ENCODE measurements at regions not wholly inside any gene's neighbourhood (a gene's known extent, or its start where the extent isn't known, plus 50 kb on each side); places are given as distances from the start of the nearest gene placed in this dataset.

GRCh38 chr10:10591715-10592341, 425.8 kb upstream of the CELF2 start:
- no peak for DNase-seq (ENCODE audit: low read depth)

GRCh38 chr10:10596256-10596655, 421.4 kb upstream of the CELF2 start:
- DNase-seq (ENCODE audit: low read depth), result no peak

- DNase-seq (ENCODE audit: low read depth), result no peak
These were observed 419.4 kb upstream of the CELF2 start for GRCh38 chr10:10598297-10598696.

GRCh38 chr10:10600004-10600403, 417.7 kb upstream of the CELF2 start:
- DNase-seq (ENCODE audit: low read depth), result no peak

GRCh38 chr10:10605551-10606081, 412.1 kb upstream of the CELF2 start:
- DNase-seq (ENCODE audit: low read depth), result no peak

GRCh38 chr10:10609379-10609955, 408.2 kb upstream of the CELF2 start:
- DNase-seq (ENCODE audit: low read depth), result no peak

- no peak for DNase-seq (ENCODE audit: low read depth)
These were observed 407.5 kb upstream of the CELF2 start for GRCh38 chr10:10610171-10610570.

GRCh38 chr10:10612151-10612550, 405.5 kb upstream of the CELF2 start:
- no peak for DNase-seq (ENCODE audit: low read depth)

GRCh38 chr10:10613656-10614244, 403.9 kb upstream of the CELF2 start:
- DNase-seq (ENCODE audit: low read depth), result no peak

GRCh38 chr10:10617686-10618085, 400.0 kb upstream of the CELF2 start:
- DNase-seq (ENCODE audit: low read depth), result no peak

- DNase-seq (ENCODE audit: low read depth), result no peak
These were observed 399.5 kb upstream of the CELF2 start for GRCh38 chr10:10618139-10618538.

GRCh38 chr10:10623958-10624566, 393.6 kb upstream of the CELF2 start:
- DNase-seq (ENCODE audit: low read depth), result no peak

GRCh38 chr10:10624567-10624962, 393.1 kb upstream of the CELF2 start:
- no peak for DNase-seq (ENCODE audit: low read depth)

GRCh38 chr10:10625491-10625890, 392.2 kb upstream of the CELF2 start:
- DNase-seq (ENCODE audit: low read depth), result no peak

- no peak for DNase-seq (ENCODE audit: low read depth)
These were observed 390.9 kb upstream of the CELF2 start for GRCh38 chr10:10626734-10627133.

- DNase-seq (ENCODE audit: low read depth), result no peak
These were observed 390.3 kb upstream of the CELF2 start for GRCh38 chr10:10627414-10627813.

GRCh38 chr10:10629512-10629911, 388.2 kb upstream of the CELF2 start:
- DNase-seq (ENCODE audit: low read depth), result no peak

- no peak for DNase-seq (ENCODE audit: low read depth)
These were observed 387.4 kb upstream of the CELF2 start for GRCh38 chr10:10630281-10630680.

- no peak for DNase-seq (ENCODE audit: low read depth)
These were observed 386.9 kb upstream of the CELF2 start for GRCh38 chr10:10630782-10631181.

- no peak for DNase-seq (ENCODE audit: low read depth)
These were observed 375.5 kb upstream of the CELF2 start for GRCh38 chr10:10642189-10642588.

GRCh38 chr10:10642751-10643150, 374.9 kb upstream of the CELF2 start:
- no peak for DNase-seq (ENCODE audit: low read depth)

- DNase-seq (ENCODE audit: low read depth), result no peak
These were observed 373.5 kb upstream of the CELF2 start for GRCh38 chr10:10644008-10644646.
